Psoas muscle (tissue), 7 donors: ENCODE measurements at regions not wholly inside any gene's neighbourhood (a gene's known extent, or its start where the extent isn't known, plus 50 kb on each side); places are given as distances from the start of the nearest gene placed in this dataset.
"Not testable (repeated sequence)": the region's sequence is repeated elsewhere in the genome, so short reads cannot be mapped to it uniquely, and the experiment has no call there.

Source experiments
- ATAC-seq, 4 donors: fragments of 200-7000 bp; cut with Tn5 transposase; one replicate each; pipeline ENCODE4 v1.9.1; 2020; ENCODE audit warnings: moderate library complexity in 3 of 4, mild to moderate bottlenecking in 2 of 4
- DNase-seq, 2 donors: peaks; one replicate each; pipeline ENCODE4 v3.0.0-alpha.2; 2020
- H3K27ac ChIP-seq: fragments of 200-600 bp; one replicate; pipeline ENCODE4 v1.8.0; 2022
- H3K27me3 ChIP-seq, 3 donors: fragments of 200-600 bp in 1 of 3; one replicate each; pipeline versions ENCODE4 v1.6.1 to v1.8.0; 2013 to 2022; ENCODE audit warnings: low read length in 2 of 3, mild to moderate bottlenecking in 2 of 3, moderate library complexity in 1 of 3; ENCODE audit not compliant: insufficient read depth in 3 of 3
- H3K36me3 ChIP-seq, 2 donors: fragments of 200-600 bp in 1 of 2; one replicate each; pipeline versions ENCODE4 v1.6.1 to v1.8.0; 2013 to 2022; ENCODE audit warnings: low read depth in 1 of 2, mild to moderate bottlenecking in 1 of 2, moderate library complexity in 1 of 2; ENCODE audit not compliant: insufficient read depth in 1 of 2
- H3K4me1 ChIP-seq: fragments of 200-600 bp; one replicate; pipeline ENCODE4 v1.8.0; 2022
- H3K4me3 ChIP-seq: fragments of 200-600 bp; one replicate; pipeline ENCODE4 v1.8.0; 2022; ENCODE audit warnings: mild to moderate bottlenecking
- H3K9me3 ChIP-seq: fragments of 200-600 bp; one replicate; pipeline ENCODE4 v1.8.0; 2022
- WGBS, 3 donors: extraction: QIAGEN DNeasy Blood & Tissue Kit; methylation state at CpG; one replicate each; pipeline versions ENCODE4 v1.1.6 to v1.1.7; 2013; 5-methylcytosine and 5-hydroxymethylcytosine counted together
- intact Hi-C, 2 donors: fragments of 100-400 bp; cut with DNase I; formaldehyde crosslinking; loops; one replicate each; pipeline versions ENCODE4 v1.11.0 to v1.14.2; 2022
- donor health status: healthy with polysubstance abuse.
- donor health status: DM: no; HTN: no; CAD: no; lungs with moderate emphysema.
- donor health status: Bipolar disorder and iron deficiency.
- donor health status: healthy.
- donor health status: DM: yes; HTN: yes; CAD: no.
- donor health status: DM: no; HTN: no; CAD: no.
- donor health status: DM: yes; HTN: yes; CAD: no.

DNA sequence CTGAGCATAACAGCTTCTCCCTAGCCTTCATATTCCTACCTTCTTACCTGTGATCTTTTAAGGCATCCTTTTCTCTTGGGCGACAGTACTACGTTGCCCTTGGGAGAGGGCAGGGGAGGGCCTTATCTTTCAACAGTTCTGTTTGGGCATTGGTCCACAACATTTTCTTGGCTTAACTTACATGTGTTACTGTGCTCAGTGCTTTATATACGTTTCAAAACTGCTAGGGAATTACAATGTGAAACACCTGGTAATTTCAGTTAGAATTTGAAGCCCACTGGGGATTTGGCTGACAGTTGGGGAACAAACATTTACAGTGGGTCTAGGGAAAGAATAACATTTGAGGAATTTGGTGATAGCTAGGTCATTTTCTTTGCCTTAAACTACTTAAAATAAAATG, 667.1 kb downstream of the PRIM2 start:
- DNase-seq, H3K27ac ChIP-seq, H3K4me1 ChIP-seq, intact Hi-C loops, H3K36me3 ChIP-seq, H3K27me3 ChIP-seq, H3K4me3 ChIP-seq, ATAC-seq, H3K9me3 ChIP-seq: not testable (repeated sequence)
- WGBS, 3 donors = 45 to 68% (median 49%) methylated on average over 3 of the region's 3 CpGs

- WGBS, 3 donors = 15 to 34% (median 19%) methylated on average over 4 of the region's 4 CpGs
- intact Hi-C loops, ATAC-seq, H3K36me3 ChIP-seq, H3K27me3 ChIP-seq, H3K4me3 ChIP-seq, H3K27ac ChIP-seq, H3K9me3 ChIP-seq, H3K4me1 ChIP-seq, DNase-seq: not testable (repeated sequence)
Observed at GRCh38 chr6:57985734-57986133, 668.3 kb downstream of the PRIM2 start.

- H3K4me1 ChIP-seq, H3K36me3 ChIP-seq, H3K4me3 ChIP-seq, intact Hi-C loops, ATAC-seq, DNase-seq, H3K27ac ChIP-seq, H3K9me3 ChIP-seq, H3K27me3 ChIP-seq: not testable (repeated sequence)
- WGBS, 3 donors = 18 to 40% (median 27%) methylated on average over 2 of the region's 2 CpGs
Observed at GRCh38 chr6:57986584-57986983, 669.2 kb downstream of the PRIM2 start.

- H3K4me3 ChIP-seq, H3K4me1 ChIP-seq, H3K27ac ChIP-seq, ATAC-seq, H3K36me3 ChIP-seq, DNase-seq, H3K27me3 ChIP-seq, intact Hi-C loops, H3K9me3 ChIP-seq: not testable (repeated sequence)
- WGBS, 3 donors = 50 to 68% (median 67%) methylated on average over 2 of the region's 2 CpGs
Observed at GRCh38 chr6:57989520-57990080, 672.2 kb downstream of the PRIM2 start.

DNA sequence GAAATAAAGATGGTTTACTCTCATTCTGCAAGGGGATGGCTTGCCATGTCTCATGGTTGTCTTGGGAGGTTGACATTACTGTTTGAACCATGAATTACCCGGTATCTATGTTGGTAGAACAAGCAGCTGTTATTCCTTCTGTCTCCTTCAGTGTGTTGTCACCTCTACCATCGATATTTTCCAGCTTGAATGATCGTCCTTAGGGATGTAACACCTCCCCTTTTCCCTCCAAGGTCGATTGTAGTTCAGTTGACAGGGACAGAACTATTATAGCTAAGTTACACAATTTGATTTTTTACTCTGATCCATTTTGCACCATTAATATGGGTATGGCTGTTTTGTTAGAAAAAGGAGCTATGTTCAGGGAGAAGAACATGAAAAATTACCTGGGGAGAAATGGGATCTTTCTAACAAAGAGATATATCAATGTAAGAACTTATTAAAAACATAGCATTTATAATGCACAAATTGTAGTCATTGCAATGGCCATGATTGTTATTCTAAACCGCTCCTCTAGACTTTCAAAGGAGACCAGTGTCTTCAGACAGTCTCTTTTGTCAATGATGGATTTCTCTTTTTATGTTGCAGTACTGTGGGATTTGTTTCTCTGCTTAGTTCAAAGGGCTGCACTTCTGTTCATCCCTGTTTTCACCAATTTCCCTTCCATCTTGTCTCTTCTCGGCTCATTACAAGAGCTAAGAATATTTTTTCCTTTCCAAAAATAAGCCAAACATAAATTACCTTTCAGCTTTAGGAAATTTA, 681.6 kb downstream of the PRIM2 start:
- intact Hi-C loops, H3K27ac ChIP-seq, H3K27me3 ChIP-seq, DNase-seq, H3K4me3 ChIP-seq, H3K36me3 ChIP-seq, H3K9me3 ChIP-seq, ATAC-seq, H3K4me1 ChIP-seq: not testable (repeated sequence)
- 63 to 65% (median 64%) methylated on average over 6 of the region's 6 CpGs for WGBS, 3 donors

DNA sequence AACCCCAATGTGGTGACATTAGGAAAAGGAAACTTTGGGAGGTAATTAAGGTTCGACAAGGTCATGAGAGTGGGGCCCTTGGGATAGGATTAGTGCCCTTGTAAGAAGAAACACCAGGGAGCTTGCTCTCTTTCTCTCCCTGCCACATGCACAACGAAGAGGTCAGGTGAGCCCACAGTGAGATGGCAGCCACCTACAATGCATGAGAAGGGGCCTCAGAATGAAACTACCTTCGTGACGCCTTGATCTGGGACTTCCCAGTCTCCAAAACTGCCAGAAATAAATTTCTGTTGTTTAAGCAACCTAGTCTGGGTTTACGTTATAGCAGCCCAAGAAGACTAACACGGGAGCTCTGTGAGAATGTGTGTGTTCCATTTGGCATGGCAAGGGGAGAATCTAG, 682.8 kb downstream of the PRIM2 start:
- H3K4me3 ChIP-seq, H3K36me3 ChIP-seq, H3K9me3 ChIP-seq, intact Hi-C loops, H3K27me3 ChIP-seq, H3K27ac ChIP-seq, H3K4me1 ChIP-seq, DNase-seq, ATAC-seq: not testable (repeated sequence)
- WGBS, 3 donors = 73 to 76% (median 74%) methylated on average over 5 of the region's 6 CpGs

DNA sequence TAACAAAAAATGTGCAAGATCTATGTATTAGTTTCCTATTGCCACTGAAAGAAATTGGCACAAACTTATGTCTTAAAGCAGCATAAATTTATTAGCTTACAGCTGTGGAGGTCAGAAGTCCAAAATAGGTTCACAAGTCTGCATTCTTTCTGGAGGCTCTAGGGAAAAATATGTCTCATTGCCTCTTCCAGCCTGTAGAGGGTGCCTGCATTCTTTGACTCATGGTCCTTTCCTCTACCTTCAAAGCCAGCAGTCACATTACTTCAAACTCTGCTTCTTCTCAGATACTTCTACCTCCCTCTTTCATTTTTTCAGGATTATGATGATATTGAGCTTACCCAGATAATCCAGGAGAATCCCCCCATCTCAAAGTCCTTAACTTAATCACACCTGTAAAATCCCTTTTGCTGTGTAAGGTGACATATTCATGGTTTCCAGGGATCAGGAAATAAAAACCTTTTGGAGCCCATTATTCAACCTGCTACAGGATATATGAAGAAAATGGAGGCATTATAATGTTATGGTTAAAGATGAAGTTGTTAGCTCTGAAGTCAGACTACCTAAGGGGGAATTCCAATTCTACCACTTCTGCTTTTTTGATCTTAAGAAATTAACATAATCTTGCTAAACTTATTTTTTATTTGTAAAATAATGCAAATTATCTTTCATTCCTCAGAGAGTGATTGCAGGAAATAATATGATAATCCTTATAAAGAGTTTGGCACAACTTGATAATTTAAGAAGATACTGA, 686.2 kb downstream of the PRIM2 start:
- H3K9me3 ChIP-seq, H3K27ac ChIP-seq, intact Hi-C loops, DNase-seq, H3K4me3 ChIP-seq, H3K4me1 ChIP-seq, H3K36me3 ChIP-seq, ATAC-seq, H3K27me3 ChIP-seq: not testable (repeated sequence)

DNA sequence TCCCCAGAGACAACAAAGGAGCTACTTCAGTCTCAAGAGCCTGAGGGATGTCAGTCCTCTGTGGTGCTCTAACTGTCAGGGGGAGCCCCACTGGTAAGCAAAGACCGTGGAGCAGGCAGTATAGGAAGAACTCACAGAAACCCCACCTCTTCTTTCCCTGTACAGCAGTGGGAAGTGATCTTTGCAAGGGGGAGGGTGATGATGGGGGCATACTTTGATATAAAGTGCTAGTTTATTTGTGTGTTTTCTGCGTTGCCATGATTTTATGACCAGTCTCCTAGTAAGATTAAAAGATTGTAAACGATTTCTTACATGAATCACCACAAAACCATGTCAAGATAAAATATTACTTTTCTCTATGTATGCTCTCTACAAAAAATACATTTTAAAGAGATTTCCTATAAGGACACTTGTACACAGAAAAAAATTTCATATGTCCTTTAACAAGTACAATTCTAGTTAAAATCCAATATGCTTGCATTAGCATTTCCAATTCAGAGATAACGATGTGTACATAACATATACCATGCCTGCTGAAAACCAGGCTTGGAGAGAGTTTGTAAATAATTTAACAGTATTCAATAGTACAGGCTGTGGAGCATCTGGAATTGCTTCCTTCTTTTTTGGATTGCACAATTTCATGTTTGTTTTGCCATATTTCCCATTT, 690.0 kb downstream of the PRIM2 start:
- H3K9me3 ChIP-seq, H3K36me3 ChIP-seq, H3K27me3 ChIP-seq, H3K4me1 ChIP-seq, intact Hi-C loops, H3K4me3 ChIP-seq, H3K27ac ChIP-seq, ATAC-seq, DNase-seq: not testable (repeated sequence)
- WGBS, 3 donors = 73 to 75% (median 75%) methylated on average over 4 of the region's 4 CpGs

DNA sequence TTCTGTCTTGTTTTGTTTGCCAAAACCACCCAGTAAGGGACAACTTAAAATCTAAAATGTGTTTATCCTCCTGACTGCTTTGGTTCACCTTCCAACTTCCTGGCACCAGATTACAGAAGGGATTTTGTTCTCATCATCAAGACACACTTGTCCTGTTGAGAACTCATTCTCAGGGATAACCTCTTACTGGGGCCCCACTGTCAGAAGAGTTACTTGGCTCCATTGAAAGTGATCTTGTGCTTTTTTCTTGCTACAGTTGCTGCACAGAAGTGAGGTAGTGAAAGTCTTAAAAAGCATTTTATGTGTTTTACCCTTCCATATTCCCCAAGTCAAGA, 690.5 kb downstream of the PRIM2 start:
- H3K27me3 ChIP-seq, H3K27ac ChIP-seq, DNase-seq, H3K36me3 ChIP-seq, H3K4me1 ChIP-seq, H3K9me3 ChIP-seq, intact Hi-C loops, H3K4me3 ChIP-seq, ATAC-seq: not testable (repeated sequence)

- H3K27ac ChIP-seq, ATAC-seq, H3K27me3 ChIP-seq, H3K9me3 ChIP-seq, H3K4me1 ChIP-seq, H3K4me3 ChIP-seq, intact Hi-C loops, H3K36me3 ChIP-seq: not testable (repeated sequence)
- DNase-seq = peak in 1 of 2 donors; percentile 36
- 27 to 39% (median 37%) methylated on average over 7 of the region's 8 CpGs for WGBS, 3 donors
Observed at GRCh38 chr6:58011954-58012600, 694.6 kb downstream of the PRIM2 start.

DNA sequence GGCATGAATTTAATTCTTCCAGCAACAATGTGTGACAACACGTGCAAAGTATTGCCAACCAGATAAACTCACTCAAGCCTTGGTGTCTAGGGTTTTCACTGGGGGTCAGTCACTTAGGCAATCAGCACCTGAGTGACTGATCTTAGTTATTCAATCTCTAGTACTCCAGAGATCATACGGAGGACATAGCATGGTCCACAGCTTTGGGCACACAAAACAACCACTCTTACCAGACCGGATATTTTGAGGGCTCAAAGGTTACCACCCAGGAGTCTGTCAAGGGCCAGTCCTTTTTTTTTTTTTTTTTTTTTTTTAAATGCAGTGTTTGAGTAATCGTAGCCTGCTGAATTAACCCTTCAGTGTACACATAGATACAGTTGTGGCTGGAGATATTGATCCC, 699.2 kb downstream of the PRIM2 start:
- 74 to 80% (median 76%) methylated on average over 4 of the region's 4 CpGs for whole genome bisulfite sequencing, 3 donors
- H3K4me1 ChIP-seq, H3K27me3 ChIP-seq, H3K36me3 ChIP-seq, H3K9me3 ChIP-seq, DNase-seq, intact Hi-C loops, H3K4me3 ChIP-seq, H3K27ac ChIP-seq, ATAC-seq: not testable (repeated sequence)
